GM21619 (cell line): ENCODE measurements at regions not wholly inside any gene's neighbourhood (a gene's known extent, or its start where the extent isn't known, plus 50 kb on each side); places are given as distances from the start of the nearest gene placed in this dataset.
"Not testable (repeated sequence)": the region's sequence is repeated elsewhere in the genome, so short reads cannot be mapped to it uniquely, and the experiment has no call there.

Source experiments
- ATAC-seq: cut with Tn5 transposase; IDR thresholded peaks from one replicate; pipeline ENCODE4 v1.9.1; 2021; ENCODE audit not compliant: unreplicated experiment

DNA sequence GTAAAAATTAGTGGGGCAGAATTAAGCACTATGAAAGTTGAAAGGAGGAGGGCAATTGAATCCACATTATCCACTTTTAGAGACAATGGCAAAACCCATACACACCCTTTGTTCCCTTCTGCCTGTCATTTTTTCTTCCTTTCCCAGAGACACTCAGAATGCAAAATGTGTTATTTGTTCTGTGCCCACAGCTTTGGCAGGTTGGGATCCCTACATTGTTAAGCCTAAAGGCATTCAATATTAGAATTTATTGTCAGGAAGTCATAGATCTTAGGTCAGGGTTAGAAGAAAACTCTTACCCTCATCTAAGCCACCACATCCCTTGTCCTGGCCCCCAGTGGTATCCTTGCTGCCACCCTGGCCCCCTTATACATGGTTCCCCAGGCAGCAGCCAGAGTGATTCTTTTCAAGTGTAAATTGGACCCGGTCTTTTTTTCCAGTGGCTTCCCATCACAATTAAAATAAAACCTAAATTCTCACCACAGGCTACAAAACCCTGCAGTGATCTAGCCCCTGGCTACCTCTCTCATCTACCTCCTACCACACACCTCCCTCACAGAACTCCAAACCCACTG, 470.1 kb upstream of the ATP11B start:
- no peak for ATAC-seq

DNA sequence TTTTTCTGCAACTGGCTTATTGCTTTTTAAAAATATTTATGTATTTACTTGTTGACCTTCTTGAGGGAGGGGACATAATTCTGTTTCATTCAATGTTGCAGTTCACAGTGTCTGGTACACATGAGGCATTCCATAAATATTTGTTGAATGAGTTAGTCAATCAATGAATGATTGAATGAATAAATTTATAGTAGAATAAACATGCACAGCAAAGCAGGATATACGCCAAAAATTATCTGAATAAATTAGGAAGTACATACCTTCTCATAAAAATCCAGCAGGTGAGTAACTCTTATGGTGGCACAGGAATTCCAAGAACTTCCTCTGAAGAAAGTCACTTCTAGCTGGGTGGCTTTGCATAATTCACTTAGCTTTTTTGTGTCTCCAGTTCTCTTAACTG, 469.4 kb upstream of the ATP11B start:
- ATAC-seq = no peak

GRCh38 chr3:182325213-182325950, 467.9 kb upstream of the ATP11B start:
- ATAC-seq = peak; percentile 82

- ATAC-seq = no peak
Measured at GRCh38 chr3:182327196-182327681, 466.1 kb upstream of the ATP11B start.

DNA sequence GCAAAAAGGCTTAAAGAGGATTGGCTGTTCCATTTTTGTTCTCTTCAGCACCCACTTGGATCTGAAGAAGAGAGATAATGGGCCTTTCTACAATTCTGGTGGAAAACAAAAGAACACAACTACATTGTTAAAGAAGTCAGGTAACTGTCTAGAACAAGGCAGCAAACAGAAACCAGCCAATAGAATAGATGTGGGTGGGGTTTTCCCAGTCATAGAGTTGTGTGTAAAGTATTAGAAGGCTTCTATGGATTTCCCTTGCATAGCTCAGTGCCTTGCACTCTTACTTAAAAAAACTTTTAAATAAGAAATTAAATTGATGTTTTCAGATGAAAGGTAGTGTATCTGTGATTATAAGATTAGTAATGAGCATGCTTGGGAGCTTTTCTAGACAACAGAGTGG, 462.7 kb upstream of the ATP11B start:
- ATAC-seq = no peak

- no peak for ATAC-seq
Measured at GRCh38 chr3:182331341-182331740, 462.0 kb upstream of the ATP11B start.

- ATAC-seq = no peak
Measured at GRCh38 chr3:182342252-182342651, 451.1 kb upstream of the ATP11B start.

GRCh38 chr3:182344026-182344425, 449.3 kb upstream of the ATP11B start:
- ATAC-seq = not testable (repeated sequence)

DNA sequence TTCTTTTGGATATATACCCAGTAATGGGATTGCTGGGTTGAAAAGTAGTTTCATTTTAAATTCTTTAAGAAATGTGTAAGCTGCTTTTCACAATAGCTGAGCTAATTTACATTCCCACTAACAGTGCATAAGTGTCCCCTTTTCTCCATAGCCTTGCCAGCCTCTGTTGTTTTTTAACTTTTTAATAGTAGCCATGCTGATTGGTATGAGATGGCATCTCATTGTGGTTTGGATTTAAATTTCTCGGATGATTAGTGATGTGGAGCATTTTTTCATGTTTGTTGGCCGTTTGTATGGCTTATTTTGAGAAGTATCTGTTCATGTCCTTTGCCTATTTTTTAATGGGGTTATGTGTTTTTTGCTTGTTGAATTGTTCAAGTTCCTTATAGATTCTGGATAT, 444.3 kb upstream of the ATP11B start:
- ATAC-seq = no peak

DNA sequence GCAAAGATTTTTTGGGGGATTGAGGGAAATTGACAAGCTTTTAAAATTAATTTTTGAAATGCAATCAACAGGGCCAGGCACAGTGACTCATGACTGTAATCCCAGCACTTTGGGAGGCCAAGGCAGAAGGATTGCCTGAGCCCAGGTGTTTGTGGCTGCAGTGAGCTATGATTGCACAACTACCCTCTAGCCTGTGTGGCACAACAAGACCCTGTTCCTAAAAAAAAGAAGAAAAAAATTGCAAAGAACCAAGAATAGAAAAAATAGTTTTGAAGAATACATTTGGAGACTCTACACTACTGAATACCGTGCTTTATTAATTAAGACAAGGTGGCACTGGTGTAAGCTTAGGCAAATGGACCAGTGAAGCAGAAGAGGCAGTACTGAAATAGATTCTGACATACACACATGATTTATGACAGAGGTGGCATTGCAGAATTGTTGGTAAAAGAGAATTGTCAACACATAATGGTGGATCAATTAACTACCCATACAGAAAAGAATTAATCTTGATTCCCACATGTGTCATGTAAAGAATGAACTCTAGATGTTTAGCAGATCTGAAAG, 443.3 kb upstream of the ATP11B start:
- no peak for ATAC-seq

GRCh38 chr3:182357928-182358327, 435.4 kb upstream of the ATP11B start:
- ATAC-seq = no peak

DNA sequence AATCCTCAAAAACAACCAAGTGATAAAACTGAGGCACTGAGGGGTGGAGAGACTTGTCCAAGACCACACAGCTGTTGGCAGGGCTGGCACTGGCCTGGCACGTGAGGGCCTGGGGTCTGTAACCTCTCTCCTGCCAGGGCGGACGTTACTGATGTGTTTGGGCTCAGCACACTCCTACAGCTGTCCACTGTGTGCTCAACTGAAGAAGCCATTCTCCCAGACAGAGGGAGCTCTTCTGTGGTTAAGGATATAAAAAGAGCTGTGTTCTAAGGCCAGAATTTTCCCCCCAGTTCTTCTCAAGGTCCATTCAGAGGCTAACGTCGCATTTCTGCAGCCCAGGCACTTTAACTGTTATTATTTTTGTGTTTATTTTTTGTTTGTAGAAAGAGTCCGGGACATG, 429.0 kb upstream of the ATP11B start:
- no peak for ATAC-seq

GRCh38 chr3:182364723-182365650, 428.3 kb upstream of the ATP11B start:
- ATAC-seq = no peak

DNA sequence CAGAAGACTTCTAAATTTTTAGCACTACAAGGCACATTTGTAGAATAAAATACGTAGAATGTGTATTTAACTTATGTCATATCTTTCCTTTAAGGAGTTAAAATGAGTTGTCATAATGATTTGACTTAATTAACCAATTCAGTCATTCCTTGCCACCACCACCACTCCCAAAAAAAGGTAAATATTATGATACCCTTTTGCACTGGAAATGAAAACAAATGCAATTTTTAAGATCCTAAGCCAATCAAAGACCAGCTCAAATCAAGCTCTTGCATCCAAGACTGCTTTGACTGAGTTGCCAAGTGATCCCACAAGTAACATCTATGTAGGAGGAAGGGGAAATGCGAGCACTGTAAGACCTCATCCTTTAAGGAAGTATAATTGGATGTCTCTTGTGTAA, 426.6 kb upstream of the ATP11B start:
- no peak for ATAC-seq

DNA sequence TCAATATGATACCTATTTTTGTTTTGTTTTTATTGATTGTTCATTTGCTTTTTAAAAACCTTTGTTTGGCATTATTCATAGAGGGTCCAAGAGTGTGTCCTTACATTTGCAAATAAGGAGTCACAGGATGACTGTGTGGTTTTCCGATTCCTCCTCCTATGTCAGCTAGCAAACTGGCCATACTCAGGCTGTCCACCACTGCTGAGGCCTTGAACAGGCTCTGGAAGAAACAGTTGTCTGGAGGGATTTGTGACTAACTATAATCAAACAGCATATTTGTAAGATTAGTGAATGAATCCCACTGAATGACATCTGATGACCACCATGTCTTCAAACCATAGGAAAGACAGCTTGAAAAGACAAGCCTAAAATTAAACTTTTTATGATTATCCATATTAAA, 423.4 kb upstream of the ATP11B start:
- ATAC-seq = no peak

- ATAC-seq = no peak
Measured at GRCh38 chr3:182370949-182371348, 422.4 kb upstream of the ATP11B start.

- ATAC-seq = no peak
Measured at GRCh38 chr3:182375916-182376315, 417.4 kb upstream of the ATP11B start.

GRCh38 chr3:182382112-182382857, 411.0 kb upstream of the ATP11B start:
- no peak for ATAC-seq

DNA sequence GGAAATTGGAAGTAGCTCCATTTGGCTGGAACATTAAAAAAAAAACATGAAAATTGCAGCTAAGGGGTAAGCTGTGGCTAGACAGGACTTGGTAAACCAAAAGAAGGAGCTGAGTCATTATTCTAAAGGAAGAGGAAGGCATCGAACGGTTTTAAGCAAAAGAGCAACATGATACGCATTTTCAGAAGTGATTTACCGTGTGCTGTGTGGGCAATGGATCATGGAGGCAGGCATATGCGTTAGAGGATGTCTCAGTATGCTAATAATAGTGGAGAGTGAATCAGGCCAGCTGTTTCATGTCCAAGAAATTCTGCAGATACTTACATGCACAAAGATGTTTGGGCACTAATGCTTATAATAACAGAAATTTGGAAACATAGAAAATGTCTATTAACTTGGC, 409.1 kb upstream of the ATP11B start:
- ATAC-seq = no peak

DNA sequence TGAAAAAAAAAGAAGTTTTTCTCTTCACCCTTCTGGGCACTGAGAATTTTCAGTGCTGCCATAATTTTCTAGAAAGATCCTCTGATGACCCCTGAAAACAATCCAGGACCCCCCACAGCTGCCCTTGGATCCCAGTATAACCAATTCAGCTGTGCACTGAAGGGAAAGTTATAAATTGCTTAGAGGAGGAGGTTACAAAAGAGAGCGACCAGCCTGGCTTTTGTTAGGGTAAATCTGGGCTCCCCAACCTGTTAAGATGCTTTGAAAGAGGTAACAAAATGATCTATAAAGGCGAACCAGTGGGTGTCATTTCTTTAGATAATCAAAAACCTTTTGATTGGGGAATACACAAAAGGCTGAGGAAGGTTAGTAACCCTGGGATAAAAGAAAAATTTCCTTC, 407.9 kb upstream of the ATP11B start:
- no peak for ATAC-seq

- ATAC-seq = no peak
Measured at GRCh38 chr3:182388506-182388905, 404.8 kb upstream of the ATP11B start.
